ENCODE measurements at regions not wholly inside any gene's neighbourhood (a gene's known extent, or its start where the extent isn't known, plus 50 kb on each side); places are given as distances from the start of the nearest gene placed in this dataset.

DNA sequence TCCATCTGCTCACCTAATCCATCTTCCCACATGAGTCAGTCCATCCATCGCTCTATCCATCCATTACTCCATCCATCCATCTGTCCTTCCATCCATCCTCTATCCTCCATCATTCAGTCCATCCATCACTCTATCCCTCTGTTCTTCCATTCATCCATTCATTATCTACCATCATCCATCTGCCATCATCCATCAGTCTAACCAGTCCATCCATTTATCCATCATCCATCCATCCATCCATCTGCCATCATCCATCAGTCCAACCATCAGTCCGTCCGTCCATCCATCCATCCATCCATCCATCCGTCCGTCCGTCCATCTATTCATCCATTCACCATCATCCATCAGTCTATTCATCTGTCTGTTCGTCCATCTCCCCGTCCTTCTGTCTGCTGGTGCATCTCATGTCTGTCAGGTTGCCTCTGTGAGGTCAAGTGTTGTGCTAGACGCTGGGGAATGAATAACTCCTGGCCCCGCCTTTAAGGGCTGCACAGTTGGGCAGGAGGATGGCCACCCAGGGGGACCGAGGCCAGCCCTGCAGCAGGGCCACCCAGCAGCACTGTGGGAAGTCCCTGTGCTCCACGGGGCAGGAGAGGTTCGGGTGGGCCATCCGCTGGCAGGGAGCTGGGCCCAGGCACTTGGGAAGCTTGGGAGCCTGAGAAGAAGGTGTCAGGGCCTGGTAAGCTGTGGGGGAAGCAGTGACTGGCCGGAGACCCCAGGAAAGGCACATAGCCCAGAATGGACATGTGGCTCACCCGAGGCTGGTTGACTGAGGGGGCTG, 137.1 kb downstream of the CTTN start:
- DNase-seq (ENCODE audit: low read depth in 1 of 2, low spot score in 1 of 2), result no peak

DNA sequence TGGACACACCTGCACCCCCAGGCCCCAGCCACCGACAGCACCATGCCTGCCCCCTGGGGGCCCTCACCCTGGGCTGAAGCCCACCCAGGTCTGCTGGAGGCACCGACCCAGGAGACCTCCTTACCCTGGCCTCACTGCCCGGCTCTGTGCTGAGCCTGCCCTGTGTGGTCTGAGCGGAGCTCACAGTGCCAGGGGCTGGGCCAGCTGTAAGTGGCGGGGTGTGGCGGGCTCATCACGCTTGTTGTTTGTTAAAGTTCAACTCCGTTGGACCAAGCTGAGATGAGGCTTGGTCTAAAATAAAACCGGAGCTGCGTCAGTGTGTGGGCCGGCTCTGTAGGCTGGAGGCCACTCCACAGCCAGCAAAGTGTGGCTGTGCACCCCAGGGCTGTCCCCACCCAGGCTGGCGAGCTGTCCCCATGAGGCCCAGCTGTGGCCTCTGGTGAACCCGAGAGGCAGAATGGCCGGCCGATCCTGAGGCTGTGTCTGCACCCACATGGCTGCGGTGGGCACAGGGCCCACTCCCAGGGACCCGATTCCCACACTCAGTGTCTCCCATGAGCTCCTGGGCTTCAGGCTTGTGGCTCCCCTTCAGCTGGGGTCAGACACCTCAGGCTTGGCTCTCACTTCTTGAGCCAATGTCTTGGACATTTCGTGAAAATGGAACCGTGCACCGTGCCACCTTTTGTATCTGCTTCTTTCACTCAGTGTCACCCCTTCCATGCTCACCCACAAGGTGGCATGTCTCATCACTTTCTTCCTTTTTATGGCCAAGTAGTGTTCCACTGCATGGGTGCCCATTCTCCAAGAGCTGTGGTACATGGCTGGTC, 137.9 kb downstream of the CTTN start:
- no peak for DNase-seq (ENCODE audit: low read depth in 1 of 2, low spot score in 1 of 2)

GRCh38 chr11:70537576-70538571, 139.5 kb downstream of the CTTN start:
- DNase-seq (ENCODE audit: low read depth in 1 of 2, low spot score in 1 of 2), result no peak

DNA sequence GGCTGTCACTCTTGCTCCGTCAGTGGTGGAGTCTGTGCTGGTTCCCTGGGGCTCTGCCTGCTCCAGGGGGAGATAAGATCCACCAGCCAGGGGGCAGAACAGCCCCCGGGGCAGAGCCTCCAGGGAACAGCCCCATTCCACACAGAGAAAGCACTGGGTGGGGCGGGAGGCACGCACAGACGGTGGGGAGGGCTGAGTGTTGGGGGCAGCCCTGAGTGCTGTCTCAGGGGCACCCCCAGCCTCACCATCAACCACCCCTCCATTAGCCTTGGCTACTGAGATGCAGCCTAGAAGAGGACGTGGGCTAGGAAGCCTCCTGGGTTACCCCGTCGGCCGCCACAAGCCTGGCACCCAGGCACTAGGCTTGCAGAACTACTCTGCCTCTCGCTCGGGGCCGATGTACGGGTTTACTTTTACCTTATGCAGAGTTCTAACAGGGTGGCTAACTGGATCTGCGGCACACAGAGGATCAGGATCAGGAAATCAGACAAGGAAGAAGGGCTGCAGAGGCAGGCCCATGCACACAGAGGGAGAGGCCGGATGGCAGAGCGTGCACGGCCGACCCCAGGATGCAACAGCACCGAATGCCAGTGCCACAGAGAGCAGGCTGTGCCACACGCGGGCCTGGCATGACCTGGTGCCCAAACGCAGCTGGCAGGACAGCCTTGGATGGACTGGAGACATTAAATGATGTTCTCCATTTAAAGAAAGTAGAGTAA, 140.5 kb downstream of the CTTN start:
- no peak for DNase-seq (ENCODE audit: low read depth in 1 of 2, low spot score in 1 of 2)

DNA sequence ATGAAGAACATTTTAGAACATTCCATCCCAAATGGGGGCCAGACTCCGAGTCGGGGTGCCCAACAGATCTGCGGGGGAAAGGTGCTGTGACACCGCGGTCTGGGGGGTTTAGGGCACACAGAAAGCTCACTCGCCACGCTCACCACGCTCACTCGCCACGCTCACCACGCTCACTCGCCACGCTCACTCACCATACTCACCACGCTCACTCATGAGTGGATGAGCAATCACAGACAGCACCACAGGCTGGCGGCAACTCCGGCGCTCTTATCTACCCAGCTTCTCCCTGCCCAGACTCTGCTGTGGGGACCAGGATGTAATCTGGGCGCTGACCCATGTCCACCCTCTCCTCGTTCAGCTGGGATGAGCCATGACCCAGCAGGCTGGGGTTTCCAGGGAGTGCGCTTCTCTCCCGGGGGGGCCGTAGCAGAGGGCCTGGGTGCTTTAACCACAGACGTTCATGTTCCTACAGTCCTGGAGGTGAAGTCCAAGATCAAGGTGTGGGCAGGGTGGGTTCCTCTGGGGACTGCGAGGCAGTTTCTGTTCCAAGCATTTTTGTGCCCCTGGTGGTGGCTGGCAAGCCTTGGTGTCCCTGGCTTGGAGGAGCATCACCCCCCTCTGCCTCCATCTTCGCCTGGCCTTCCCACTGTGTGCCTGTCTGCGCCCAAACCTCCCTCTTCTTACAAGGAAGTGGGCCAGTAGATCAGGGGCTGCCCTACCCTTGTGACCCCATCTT, 141.2 kb downstream of the CTTN start:
- DNase-seq (ENCODE audit: low read depth in 1 of 2, low spot score in 1 of 2), result no peak

DNA sequence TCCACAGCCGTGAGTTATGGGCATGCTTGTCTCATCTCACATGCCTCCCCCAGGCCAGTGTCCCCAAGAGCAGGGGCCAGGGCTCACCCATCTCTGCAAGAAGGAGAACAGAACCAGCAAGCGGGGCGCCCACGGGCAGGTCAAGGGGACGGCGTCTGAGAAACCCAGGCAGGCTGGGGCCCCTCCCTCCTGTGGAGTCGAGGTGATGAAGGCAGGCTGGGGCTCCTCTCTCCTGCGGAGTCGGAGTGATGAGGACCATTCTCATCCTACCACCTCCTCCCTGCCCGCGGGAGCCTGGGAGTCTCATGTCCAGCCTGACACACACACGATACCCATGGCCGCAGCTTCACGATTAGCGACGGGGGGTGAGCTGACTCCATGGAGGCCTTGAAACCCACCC, 141.9 kb downstream of the CTTN start:
- DNase-seq (ENCODE audit: low read depth in 1 of 2, low spot score in 1 of 2), result no peak

DNA sequence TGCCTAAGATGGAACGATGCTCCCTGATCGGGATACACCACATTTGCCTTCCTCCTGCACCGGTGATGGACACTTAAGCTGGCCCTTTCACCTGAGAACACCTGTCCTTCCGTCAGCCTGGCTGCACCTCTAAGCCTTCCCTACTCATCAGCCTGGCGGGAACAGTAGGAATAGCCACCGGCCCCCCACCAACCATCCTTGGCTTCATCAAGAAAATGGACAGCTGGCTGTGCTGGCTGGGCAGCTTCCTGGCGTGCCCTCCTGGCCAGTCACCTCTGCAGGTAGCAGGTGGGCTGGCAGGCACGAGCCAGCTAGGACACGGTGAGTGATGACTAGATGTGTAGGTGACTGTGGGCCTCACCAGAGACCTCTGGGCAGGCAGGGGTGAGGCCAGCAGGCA, 142.8 kb downstream of the CTTN start:
- no peak for DNase-seq (ENCODE audit: low read depth in 1 of 2, low spot score in 1 of 2)

GRCh38 chr11:70541699-70542098, 143.4 kb downstream of the CTTN start:
- DNase-seq (ENCODE audit: low read depth in 1 of 2, low spot score in 1 of 2), result no peak

DNA sequence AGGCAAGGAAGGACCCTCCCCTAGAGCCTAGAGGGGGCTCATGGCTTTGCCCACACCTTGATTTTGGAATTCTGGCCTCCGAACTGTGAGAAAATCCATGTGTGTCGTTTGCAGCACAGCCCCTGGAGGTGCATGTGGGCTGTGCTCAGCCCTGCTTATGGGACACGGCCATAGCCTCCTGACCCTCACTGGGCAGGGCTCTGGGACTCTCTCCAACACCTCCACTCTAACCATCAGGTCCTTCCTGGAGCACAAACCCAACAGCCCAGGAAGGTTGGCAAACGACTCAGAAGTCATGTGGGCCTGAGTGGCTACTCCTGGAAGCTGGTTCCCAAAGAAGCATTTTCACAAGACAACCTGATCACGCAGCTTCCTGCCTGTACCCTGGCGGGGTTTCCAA, 144.1 kb downstream of the CTTN start:
- no peak for DNase-seq (ENCODE audit: low read depth in 1 of 2, low spot score in 1 of 2)

DNA sequence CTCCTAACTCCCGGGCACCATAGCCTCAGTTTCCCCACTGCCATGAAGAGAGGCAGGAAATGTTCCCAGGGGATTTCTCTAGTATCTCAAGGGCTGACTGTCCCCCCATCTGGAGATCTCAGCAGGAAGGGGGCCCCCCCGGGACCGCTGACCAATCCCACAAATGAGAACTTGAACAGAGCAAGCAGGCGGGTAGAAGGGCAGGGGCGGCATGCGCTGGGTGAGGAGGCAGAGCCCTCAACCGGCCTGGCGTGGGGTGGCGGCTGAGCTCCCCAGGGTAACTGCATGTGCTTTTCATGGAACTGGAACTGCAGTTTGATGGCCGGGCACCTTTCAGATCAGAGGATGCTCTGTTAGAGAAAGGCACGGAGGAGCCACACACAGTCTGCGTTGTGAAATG, 144.5 kb downstream of the CTTN start:
- DNase-seq (ENCODE audit: low read depth in 1 of 2, low spot score in 1 of 2), result no peak

GRCh38 chr11:70543611-70544010, 145.3 kb downstream of the CTTN start:
- no peak for DNase-seq (ENCODE audit: low read depth in 1 of 2, low spot score in 1 of 2)

DNA sequence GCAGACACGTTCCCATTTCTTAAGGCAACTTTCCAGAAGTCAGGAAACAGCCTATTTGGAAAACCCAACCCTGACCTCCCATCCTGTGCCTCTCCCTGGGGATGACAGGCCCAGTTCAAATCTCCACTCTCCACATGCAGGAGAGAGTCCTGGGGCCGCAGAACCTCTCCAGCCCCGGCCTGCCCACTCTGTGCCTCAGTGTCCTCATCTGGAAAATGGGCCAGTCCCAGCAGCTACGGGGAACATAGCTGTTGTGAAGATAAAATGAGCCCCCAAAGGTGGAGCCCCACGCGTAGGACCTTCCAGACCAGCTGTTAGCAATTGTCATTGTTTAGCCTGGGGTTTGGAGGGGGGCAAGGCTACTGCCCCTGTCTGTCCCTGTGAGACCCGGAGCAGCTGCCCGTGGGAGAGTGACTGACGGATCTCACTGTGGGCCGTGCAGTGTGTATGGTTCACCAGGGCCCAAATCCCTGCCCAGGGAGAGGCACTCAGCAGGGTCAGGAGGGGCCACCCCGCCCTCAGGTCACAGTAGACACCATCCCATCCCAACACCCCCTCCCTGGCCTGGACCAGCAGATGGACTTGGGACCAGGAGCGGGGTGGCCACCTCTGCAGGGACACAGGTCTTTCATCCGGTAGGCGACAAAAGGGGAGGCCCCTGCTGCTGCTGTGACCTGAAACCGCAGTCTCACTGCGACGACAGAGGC, 145.9 kb downstream of the CTTN start:
- no peak for DNase-seq (ENCODE audit: low read depth in 1 of 2, low spot score in 1 of 2)

- no peak for DNase-seq (ENCODE audit: low read depth in 1 of 2, low spot score in 1 of 2)
These were observed 146.7 kb downstream of the CTTN start for GRCh38 chr11:70544774-70545609.

DNA sequence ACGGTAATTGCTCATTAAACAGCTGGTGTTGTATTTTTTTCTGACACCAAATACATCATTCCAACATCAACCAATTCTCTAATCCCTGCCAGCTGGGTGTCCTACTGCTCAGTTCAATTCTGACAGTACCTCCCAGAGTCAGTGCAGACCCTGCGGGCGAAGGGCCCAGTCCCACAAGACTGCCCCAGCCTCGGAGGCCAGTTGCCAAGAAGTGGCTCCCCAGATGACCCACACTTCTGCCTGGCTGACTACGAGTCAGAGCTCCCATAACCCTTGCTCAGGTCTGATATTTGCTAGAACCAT, 147.2 kb downstream of the CTTN start:
- no peak for DNase-seq (ENCODE audit: low read depth in 1 of 2, low spot score in 1 of 2)

- no peak for DNase-seq (ENCODE audit: low read depth in 1 of 2, low spot score in 1 of 2)
These were observed 148.0 kb downstream of the CTTN start for GRCh38 chr11:70546191-70546940.

DNA sequence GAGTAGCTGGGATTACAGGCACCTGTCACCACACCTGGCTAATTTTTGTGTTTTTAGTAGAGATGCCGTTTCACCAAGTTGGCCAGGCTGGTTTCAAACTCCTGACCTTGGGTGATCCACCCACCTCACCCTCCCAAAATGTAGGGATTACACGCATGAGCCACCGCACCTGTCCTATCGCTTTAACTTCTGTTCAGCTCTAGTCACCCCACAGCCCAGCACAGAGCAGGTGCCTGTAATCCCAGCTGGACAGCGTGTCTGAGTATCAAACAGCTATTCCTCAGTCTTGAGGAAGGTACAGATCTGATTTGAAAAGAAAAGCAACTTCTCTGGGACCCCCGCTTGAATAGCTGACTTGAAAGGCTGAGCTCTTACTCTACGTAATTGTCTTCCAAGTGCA, 149.1 kb downstream of the CTTN start:
- DNase-seq (ENCODE audit: low read depth in 1 of 2, low spot score in 1 of 2), result no peak

DNA sequence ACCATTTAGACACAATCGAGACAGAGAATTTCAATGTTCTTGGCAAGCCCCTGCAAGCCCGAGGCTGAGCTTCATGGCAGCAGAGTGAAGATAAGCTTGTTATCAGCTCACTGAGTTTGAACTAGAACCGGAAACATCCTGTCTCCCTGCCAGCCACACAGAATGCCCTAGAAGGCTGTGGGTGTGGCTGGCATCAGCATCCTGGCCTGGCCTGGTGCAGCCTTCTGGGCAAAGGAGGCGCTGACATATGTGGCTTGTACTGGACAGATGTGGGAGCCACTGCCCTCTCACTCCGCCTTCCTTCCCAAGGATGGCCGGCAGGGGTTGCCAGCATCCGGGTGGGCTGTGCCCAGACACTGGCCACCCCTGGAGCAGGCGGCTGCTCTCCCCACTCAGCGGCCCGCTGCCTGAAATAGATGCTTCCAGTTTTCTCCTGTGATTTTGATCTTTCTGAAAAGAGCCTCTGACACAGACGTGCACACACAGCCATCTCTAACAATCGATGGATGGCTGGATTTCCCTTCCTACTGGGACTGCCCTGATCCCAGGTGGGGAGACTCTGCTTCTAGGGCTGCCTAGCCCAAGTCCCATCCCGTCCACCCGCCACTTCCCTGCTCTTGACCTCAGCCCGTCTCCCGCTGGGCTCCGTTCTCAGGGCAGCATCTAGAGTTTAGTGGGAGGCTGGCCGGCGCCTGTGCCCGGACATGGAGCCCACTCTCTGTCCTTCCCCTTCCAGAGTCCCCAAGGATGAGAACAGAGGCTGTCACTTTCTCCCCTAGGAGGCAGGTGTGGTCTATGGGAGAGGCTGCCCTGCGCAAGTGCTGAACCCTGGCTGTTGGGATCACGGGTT, 149.7 kb downstream of the CTTN start:
- DNase-seq (ENCODE audit: low read depth in 1 of 2, low spot score in 1 of 2), result no peak

Measured in activated CD4-positive, alpha-beta T cell treated with anti-CD3 and anti-CD28 coated beads, Interleukin-2, amount 50 U/mL, for 24 hours (primary cell).